Sigmoid colon (tissue), 6 donors: ENCODE measurements at regions not wholly inside any gene's neighbourhood (a gene's known extent, or its start where the extent isn't known, plus 50 kb on each side); places are given as distances from the start of the nearest gene placed in this dataset.

ENCODE experiments used
- DNase-seq: peaks from one replicate; pipeline ENCODE4 v3.0.0-alpha.2; 2019
- H3K27ac ChIP-seq, 4 donors: fragments of 200-600 bp; sonication (generic); one replicate each; pipeline ENCODE4 v1.5.1; 2016 to 2019; ENCODE audit warnings: mild to moderate bottlenecking in 1 of 4
- H3K27me3 ChIP-seq, 3 donors: fragments of 200-600 bp; sonication (generic); one replicate each; pipeline ENCODE4 v1.5.1; 2019; ENCODE audit warnings: mild to moderate bottlenecking in 1 of 3
- H3K36me3 ChIP-seq, 4 donors: fragments of 200-600 bp; sonication (generic); one replicate each; pipeline ENCODE4 v1.5.1; 2016 to 2019
- H3K4me1 ChIP-seq, 4 donors: fragments of 200-600 bp; sonication (generic); one replicate each; pipeline ENCODE4 v1.5.1; 2017 to 2019
- H3K4me3 ChIP-seq, 4 donors: fragments of 200-600 bp; sonication (generic); one replicate each; pipeline ENCODE4 v1.5.1; 2017 to 2019; ENCODE audit warnings: mild to moderate bottlenecking in 2 of 4, moderate library complexity in 1 of 4
- H3K9me3 ChIP-seq, 4 donors: fragments of 200-600 bp in 3 of 4; sonication (generic) in 3 of 4; one replicate each; pipeline versions ENCODE4 v1.5.1 to v1.6.1; 2013 to 2019
- CTCF ChIP-seq, 4 experiments: fragments of 450-650 bp in 3 of 4; fragments of 200-600 bp in 1 of 4; IDR thresholded peaks; one replicate each; pipeline ENCODE4 v1.5.1; 2016 to 2019; ENCODE audit warnings: antibody characterized with exemption in 4 of 4, mild to moderate bottlenecking in 3 of 4, moderate library complexity in 2 of 4
- EP300 ChIP-seq, 4 donors: sonication (generic); formaldehyde crosslinking; IDR thresholded peaks; one replicate each; pipeline ENCODE4 v1.6.1; 2017; ENCODE audit warnings: antibody characterized with exemption in 4 of 4
- POLR2A ChIP-seq, 2 donors: fragments of 450-650 bp; IDR thresholded peaks; one replicate each; pipeline ENCODE4 v1.6.1; 2016; ENCODE audit warnings: antibody characterized with exemption in 2 of 2, mild to moderate bottlenecking in 2 of 2, moderate library complexity in 2 of 2
- POLR2AphosphoS5 ChIP-seq, 4 donors: sonication (generic); formaldehyde crosslinking; IDR thresholded peaks; one replicate each; pipeline ENCODE4 v1.6.1; 2017; ENCODE audit warnings: antibody characterized with exemption in 4 of 4
- WGBS, 2 donors: extraction: QIAGEN DNeasy Blood & Tissue Kit; methylation state at CpG; one replicate each; pipeline ENCODE4 v1.1.7; 2013; 5-methylcytosine and 5-hydroxymethylcytosine counted together
- intact Hi-C: fragments of 100-400 bp; cut with DNase I; formaldehyde crosslinking; loops from one replicate; pipeline ENCODE4 v1.15.1; 2023
- donor health status: healthy with polysubstance abuse.
- donor health status: healthy.

GRCh38 chr5:56616454-56617160 lies 198.7 kb upstream of the MAP3K1 start:
- Histone ChIP-seq H3K4me1 (peaks cover 0 to 26% (median 21%) of the 10 kb centered on the region in 4 donors), H3K9me3 (peaks cover 0 to 3% (median 2%) of the 10 kb centered on the region in 4 donors), H3K36me3 (no peaks in the 10 kb centered on the region), H3K27ac (peak overlapping the region in 2 of 4 donors; percentile 2 to 61), H3K4me3 (no peak overlapping the region), H3K27me3 (no peaks in the 10 kb centered on the region)
- 78 to 87% methylated on average over 6 of the region's 6 CpGs for WGBS, 2 donors
- intact Hi-C loops = no loop called here
- DNase-seq = no peak
- TF ChIP-seq POLR2AphosphoS5 (IDR thresholded peaks at IDR 0.05) (no peak), POLR2A (IDR thresholded peaks at IDR 0.05) (no peak), CTCF (IDR thresholded peaks at IDR 0.05) (no peak)

- WGBS, 2 donors = 47 to 55% methylated on average over 6 of the region's 6 CpGs
- no peaks in the 10 kb centered on the region for H3K36me3 ChIP-seq
- TF ChIP-seq EP300 (IDR thresholded peaks at IDR 0.05) (no peak), POLR2A (IDR thresholded peaks at IDR 0.05) (no peak), CTCF (IDR thresholded peaks at IDR 0.05) (no peak), POLR2AphosphoS5 (IDR thresholded peaks at IDR 0.05) (no peak)
- H3K9me3 ChIP-seq = peaks cover 0 to 7% (median 3%) of the 10 kb centered on the region in 4 donors
- no peak for DNase-seq
- peaks cover 0 to 26% (median 21%) of the 10 kb centered on the region in 4 donors for H3K4me1 ChIP-seq
- peak overlapping the region in 2 of 4 donors; percentile 2 to 61 for H3K27ac ChIP-seq
- no peak overlapping the region for H3K4me3 ChIP-seq
- intact Hi-C loops = no loop called here
- H3K27me3 ChIP-seq = no peaks in the 10 kb centered on the region
Observed at GRCh38 chr5:56615361-56616153, 199.8 kb upstream of the MAP3K1 start.

- intact Hi-C loops = loop anchor here (5.0 kb wide), 1 partner anchor 675 kb away; no protein-coding TSS in a partner anchor
- H3K4me1 ChIP-seq = peaks cover 0 to 26% (median 21%) of the 10 kb centered on the region in 4 donors
- no peak for DNase-seq
- TF ChIP-seq POLR2AphosphoS5 (IDR thresholded peaks at IDR 0.05) = no peak
- no peak for TF ChIP-seq EP300 (IDR thresholded peaks at IDR 0.05)
- no peak for TF ChIP-seq POLR2A (IDR thresholded peaks at IDR 0.05)
- no peak for TF ChIP-seq CTCF (IDR thresholded peaks at IDR 0.05)
- 63 to 80% methylated on average over 1 of the region's 1 CpG for WGBS, 2 donors
- no peaks in the 10 kb centered on the region for H3K27me3 ChIP-seq
- no peaks in the 10 kb centered on the region for H3K36me3 ChIP-seq
- H3K4me3 ChIP-seq = no peak overlapping the region
- peaks cover 0 to 7% (median 1%) of the 10 kb centered on the region in 4 donors for H3K9me3 ChIP-seq
- H3K27ac ChIP-seq = no peak overlapping the region
Observed at GRCh38 chr5:56612759-56613158, 202.6 kb upstream of the MAP3K1 start.

- Histone ChIP-seq H3K27ac (no peak overlapping the region), H3K27me3 (no peaks in the 10 kb centered on the region), H3K36me3 (no peaks in the 10 kb centered on the region), H3K4me3 (no peak overlapping the region), H3K9me3 (peaks cover 0 to 7% (median 1%) of the 10 kb centered on the region in 4 donors), H3K4me1 (peaks cover 0 to 26% (median 21%) of the 10 kb centered on the region in 4 donors)
- WGBS, 2 donors = 78 to 85% methylated on average over 2 of the region's 2 CpGs
- DNase-seq = no peak
- no peak for TF ChIP-seq EP300 (IDR thresholded peaks at IDR 0.05)
- intact Hi-C loops = loop anchor here (5.0 kb wide), 1 partner anchor 675 kb away; no protein-coding TSS in a partner anchor
Observed at GRCh38 chr5:56612353-56612752, 203.0 kb upstream of the MAP3K1 start.

- H3K27ac ChIP-seq = no peak overlapping the region
- WGBS, 2 donors = 76 to 87% methylated on average over 4 of the region's 4 CpGs
- H3K4me1 ChIP-seq = peaks cover 0 to 6% (median 3%) of the 10 kb centered on the region in 4 donors
- H3K27me3 ChIP-seq = no peaks in the 10 kb centered on the region
- H3K36me3 ChIP-seq = no peaks in the 10 kb centered on the region
- intact Hi-C loops = loop anchor here (5.0 kb wide), 1 partner anchor 673 kb away; no protein-coding TSS in a partner anchor
- DNase-seq = no peak
- H3K9me3 ChIP-seq = peaks cover 0 to 7% (median 1%) of the 10 kb centered on the region in 4 donors
- TF ChIP-seq EP300 (IDR thresholded peaks at IDR 0.05) = no peak
- no peak for TF ChIP-seq POLR2AphosphoS5 (IDR thresholded peaks at IDR 0.05)
- TF ChIP-seq POLR2A (IDR thresholded peaks at IDR 0.05) = no peak
- no peak for TF ChIP-seq CTCF (IDR thresholded peaks at IDR 0.05)
- H3K4me3 ChIP-seq = no peak overlapping the region
Observed at GRCh38 chr5:56610093-56610698, 205.2 kb upstream of the MAP3K1 start.
